Psoas muscle (tissue), 7 donors: ENCODE measurements at regions not wholly inside any gene's neighbourhood (a gene's known extent, or its start where the extent isn't known, plus 50 kb on each side); places are given as distances from the start of the nearest gene placed in this dataset.
A peak's percentile ranks its signal among the peaks of the same experiment; 100 is the strongest.

Experiments used
- ATAC-seq, 4 donors: fragments of 200-7000 bp; cut with Tn5 transposase; one replicate each; pipeline ENCODE4 v1.9.1; 2020; ENCODE audit warnings: moderate library complexity in 3 of 4, mild to moderate bottlenecking in 2 of 4
- DNase-seq, 2 donors: peaks; one replicate each; pipeline ENCODE4 v3.0.0-alpha.2; 2020
- H3K27ac ChIP-seq: fragments of 200-600 bp; one replicate; pipeline ENCODE4 v1.8.0; 2022
- H3K27me3 ChIP-seq, 3 donors: fragments of 200-600 bp in 1 of 3; one replicate each; pipeline versions ENCODE4 v1.6.1 to v1.8.0; 2013 to 2022; ENCODE audit warnings: low read length in 2 of 3, mild to moderate bottlenecking in 2 of 3, moderate library complexity in 1 of 3; ENCODE audit not compliant: insufficient read depth in 3 of 3
- H3K36me3 ChIP-seq, 2 donors: fragments of 200-600 bp in 1 of 2; one replicate each; pipeline versions ENCODE4 v1.6.1 to v1.8.0; 2013 to 2022; ENCODE audit warnings: low read depth in 1 of 2, mild to moderate bottlenecking in 1 of 2, moderate library complexity in 1 of 2; ENCODE audit not compliant: insufficient read depth in 1 of 2
- H3K4me1 ChIP-seq: fragments of 200-600 bp; one replicate; pipeline ENCODE4 v1.8.0; 2022
- H3K4me3 ChIP-seq: fragments of 200-600 bp; one replicate; pipeline ENCODE4 v1.8.0; 2022; ENCODE audit warnings: mild to moderate bottlenecking
- H3K9me3 ChIP-seq: fragments of 200-600 bp; one replicate; pipeline ENCODE4 v1.8.0; 2022
- CTCF ChIP-seq: fragments of 200-600 bp; IDR thresholded peaks from one replicate; pipeline ENCODE4 v1.8.0; 2022; ENCODE audit warnings: antibody characterized with exemption
- WGBS, 3 donors: extraction: QIAGEN DNeasy Blood & Tissue Kit; methylation state at CpG; one replicate each; pipeline versions ENCODE4 v1.1.6 to v1.1.7; 2013; 5-methylcytosine and 5-hydroxymethylcytosine counted together
- intact Hi-C, 2 donors: fragments of 100-400 bp; cut with DNase I; formaldehyde crosslinking; loops; one replicate each; pipeline versions ENCODE4 v1.11.0 to v1.14.2; 2022
- donor health status: healthy with polysubstance abuse.
- donor health status: DM: no; HTN: no; CAD: no; lungs with moderate emphysema.
- donor health status: Bipolar disorder and iron deficiency.
- donor health status: healthy.
- donor health status: DM: yes; HTN: yes; CAD: no.
- donor health status: DM: no; HTN: no; CAD: no.
- donor health status: DM: yes; HTN: yes; CAD: no.

- H3K27ac ChIP-seq = no peak overlapping the region
- ATAC-seq = no peak
- no peaks in the 10 kb centered on the region for H3K36me3 ChIP-seq
- H3K4me3 ChIP-seq = no peak overlapping the region
- no peaks in the 10 kb centered on the region for H3K4me1 ChIP-seq
- intact Hi-C loops = no loop called here
- peaks cover 0 to 17% (median 0%) of the 10 kb centered on the region in 3 donors for H3K27me3 ChIP-seq
- DNase-seq = no peak
- no peaks in the 10 kb centered on the region for H3K9me3 ChIP-seq
- WGBS, 3 donors = 62 to 81% (median 79%) methylated on average over 1 of the region's 1 CpG
- TF ChIP-seq CTCF = no peak
These were observed 219.6 kb upstream of the ID2 start for GRCh38 chr2:8462280-8462679.

- Histone ChIP-seq H3K36me3 (no peaks in the 10 kb centered on the region), H3K27me3 (peaks cover 0 to 12% (median 0%) of the 10 kb centered on the region in 3 donors), H3K4me1 (no peaks in the 10 kb centered on the region), H3K9me3 (no peaks in the 10 kb centered on the region), H3K27ac (no peak overlapping the region), H3K4me3 (no peak overlapping the region)
- ATAC-seq = peak in 2 of 4 donors; percentile 41 to 46
- TF ChIP-seq CTCF = no peak
- DNase-seq = no peak
- intact Hi-C loops = no loop called here
- WGBS, 3 donors = 42 to 57% (median 48%) methylated on average over 18 of the region's 18 CpGs
These were observed 218.8 kb upstream of the ID2 start for GRCh38 chr2:8462899-8463648.

- Histone ChIP-seq H3K27ac (no peak overlapping the region), H3K36me3 (no peaks in the 10 kb centered on the region), H3K4me1 (no peaks in the 10 kb centered on the region), H3K4me3 (no peak overlapping the region), H3K27me3 (no peaks in the 10 kb centered on the region), H3K9me3 (no peaks in the 10 kb centered on the region)
- 83 to 87% (median 85%) methylated on average over 3 of the region's 3 CpGs for WGBS, 3 donors
- TF ChIP-seq CTCF = no peak
- no peak for ATAC-seq
- intact Hi-C loops = no loop called here
- DNase-seq = no peak
These were observed 216.3 kb upstream of the ID2 start for GRCh38 chr2:8465560-8465959.

DNA sequence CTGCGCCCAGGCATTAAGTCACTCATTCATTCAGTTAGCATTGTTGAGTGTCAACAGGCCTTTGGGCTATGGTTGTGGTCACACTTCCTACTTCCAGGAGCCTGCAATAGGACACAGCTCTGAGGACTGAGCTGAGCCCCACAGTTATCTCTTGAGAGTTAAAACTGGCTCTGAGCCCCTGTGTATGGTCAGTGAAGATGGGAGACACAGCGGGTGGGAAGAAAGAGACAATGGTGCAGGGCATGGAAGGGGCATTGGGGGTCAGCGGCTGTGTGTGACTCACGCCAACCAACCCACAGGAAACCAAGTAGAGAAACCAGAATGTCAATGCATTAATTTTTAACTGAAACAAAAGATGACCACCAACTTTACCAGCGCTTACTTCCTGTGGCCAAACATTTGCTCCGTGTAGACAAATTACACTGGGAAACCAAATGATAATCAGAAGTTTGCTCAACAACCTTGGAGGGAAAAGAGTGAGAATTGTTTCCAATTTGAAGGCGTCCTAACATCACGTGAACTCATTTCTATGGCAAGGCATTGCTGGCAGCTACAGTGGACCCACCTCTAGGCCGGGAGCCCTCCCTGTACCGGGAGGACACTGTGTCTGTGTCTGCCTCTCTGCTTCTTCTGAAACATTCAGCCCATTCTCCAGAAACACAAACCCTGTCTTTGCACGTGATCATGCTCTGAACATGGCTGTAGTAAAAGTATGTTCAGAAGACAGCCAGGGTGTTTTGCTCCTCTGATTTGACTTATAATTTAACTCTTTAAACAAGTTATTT is 212.0 kb upstream of the ID2 start:
- H3K9me3 ChIP-seq = no peaks in the 10 kb centered on the region
- intact Hi-C loops = no loop called here
- no peak overlapping the region for H3K27ac ChIP-seq
- DNase-seq = no peak
- no peak for TF ChIP-seq CTCF
- ATAC-seq = no peak
- 76 to 88% (median 80%) methylated on average over 11 of the region's 11 CpGs for WGBS, 3 donors
- no peaks in the 10 kb centered on the region for H3K27me3 ChIP-seq
- no peaks in the 10 kb centered on the region for H3K36me3 ChIP-seq
- H3K4me3 ChIP-seq = no peak overlapping the region
- no peaks in the 10 kb centered on the region for H3K4me1 ChIP-seq
